ENCODE measurements at regions not wholly inside any gene's neighbourhood (a gene's known extent, or its start where the extent isn't known, plus 50 kb on each side); places are given as distances from the start of the nearest gene placed in this dataset.
"Not testable (repeated sequence)": the region's sequence is repeated elsewhere in the genome, so short reads cannot be mapped to it uniquely, and the experiment has no call there.

DNA sequence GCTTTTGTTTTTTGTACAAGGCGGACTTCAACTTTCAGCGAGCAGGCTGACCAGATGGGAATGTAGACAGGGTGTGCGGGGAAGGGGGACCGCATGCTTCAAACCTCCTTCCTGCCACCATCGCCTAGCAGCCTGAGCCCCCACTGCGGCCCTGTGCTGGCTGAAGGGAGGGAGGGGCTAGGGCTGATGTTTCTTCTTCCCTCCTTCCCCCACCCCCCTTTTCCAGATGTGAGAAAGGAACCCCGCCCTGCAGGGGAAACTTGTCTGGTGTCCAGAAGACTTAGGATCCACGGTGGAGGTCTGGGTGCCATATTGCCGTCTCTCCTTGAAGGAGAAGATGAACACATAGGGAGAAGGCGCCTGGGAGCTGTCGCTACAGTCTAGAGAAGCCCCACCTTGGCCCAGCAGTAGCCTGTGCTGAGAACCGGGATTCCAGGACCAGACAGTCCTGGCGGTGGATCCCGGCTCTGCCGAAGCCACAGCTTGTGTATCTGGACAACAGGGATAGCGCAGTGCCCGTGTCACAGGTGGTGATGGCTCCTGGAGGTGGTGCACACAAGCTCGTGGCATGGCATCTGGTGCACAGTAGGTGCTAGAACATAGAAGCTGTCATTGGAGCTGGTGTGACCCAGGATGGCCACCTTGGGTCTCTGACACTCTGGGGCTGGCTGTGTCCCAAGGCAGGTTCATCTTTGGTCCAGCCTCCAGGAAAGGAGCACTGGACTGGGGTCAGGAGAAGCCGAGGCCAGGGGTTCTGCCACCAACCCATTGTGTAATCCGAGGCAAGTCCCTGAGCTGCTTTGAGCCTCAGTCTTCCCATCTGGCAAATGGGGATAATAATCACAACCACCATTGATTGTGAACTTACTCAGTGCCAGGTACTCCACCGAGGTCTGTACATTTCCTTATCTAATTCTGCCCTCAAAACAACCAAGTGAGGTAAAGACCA is 205.6 kb downstream of the C9orf50 start:
- Histone ChIP-seq H3K9me3 (no peaks in the 10 kb centered on the region), H3K4me1 (peaks cover 0 to 34% (median 23%) of the 10 kb centered on the region in 4 donors), H3K27ac (peak overlapping the region; percentile 95 to 100 (median 97)), H3K27me3 (no peaks in the 10 kb centered on the region), H3K4me3 (no peak overlapping the region), H3K36me3 (no peaks in the 10 kb centered on the region)
- WGBS, 2 donors: 64% methylated on average over 20 of the region's 21 CpGs
- DNase-seq (ENCODE audit: low spot score in 2 of 2): no peak
- TF ChIP-seq, protein P1, sequence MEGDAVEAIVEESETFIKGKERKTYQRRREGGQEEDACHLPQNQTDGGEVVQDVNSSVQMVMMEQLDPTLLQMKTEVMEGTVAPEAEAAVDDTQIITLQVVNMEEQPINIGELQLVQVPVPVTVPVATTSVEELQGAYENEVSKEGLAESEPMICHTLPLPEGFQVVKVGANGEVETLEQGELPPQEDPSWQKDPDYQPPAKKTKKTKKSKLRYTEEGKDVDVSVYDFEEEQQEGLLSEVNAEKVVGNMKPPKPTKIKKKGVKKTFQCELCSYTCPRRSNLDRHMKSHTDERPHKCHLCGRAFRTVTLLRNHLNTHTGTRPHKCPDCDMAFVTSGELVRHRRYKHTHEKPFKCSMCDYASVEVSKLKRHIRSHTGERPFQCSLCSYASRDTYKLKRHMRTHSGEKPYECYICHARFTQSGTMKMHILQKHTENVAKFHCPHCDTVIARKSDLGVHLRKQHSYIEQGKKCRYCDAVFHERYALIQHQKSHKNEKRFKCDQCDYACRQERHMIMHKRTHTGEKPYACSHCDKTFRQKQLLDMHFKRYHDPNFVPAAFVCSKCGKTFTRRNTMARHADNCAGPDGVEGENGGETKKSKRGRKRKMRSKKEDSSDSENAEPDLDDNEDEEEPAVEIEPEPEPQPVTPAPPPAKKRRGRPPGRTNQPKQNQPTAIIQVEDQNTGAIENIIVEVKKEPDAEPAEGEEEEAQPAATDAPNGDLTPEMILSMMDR (IDR thresholded peaks at IDR 0.05): no peak
- no peak for TF ChIP-seq EP300 (IDR thresholded peaks at IDR 0.05)
- no peak for TF ChIP-seq POLR2A (IDR thresholded peaks at IDR 0.05)

DNA sequence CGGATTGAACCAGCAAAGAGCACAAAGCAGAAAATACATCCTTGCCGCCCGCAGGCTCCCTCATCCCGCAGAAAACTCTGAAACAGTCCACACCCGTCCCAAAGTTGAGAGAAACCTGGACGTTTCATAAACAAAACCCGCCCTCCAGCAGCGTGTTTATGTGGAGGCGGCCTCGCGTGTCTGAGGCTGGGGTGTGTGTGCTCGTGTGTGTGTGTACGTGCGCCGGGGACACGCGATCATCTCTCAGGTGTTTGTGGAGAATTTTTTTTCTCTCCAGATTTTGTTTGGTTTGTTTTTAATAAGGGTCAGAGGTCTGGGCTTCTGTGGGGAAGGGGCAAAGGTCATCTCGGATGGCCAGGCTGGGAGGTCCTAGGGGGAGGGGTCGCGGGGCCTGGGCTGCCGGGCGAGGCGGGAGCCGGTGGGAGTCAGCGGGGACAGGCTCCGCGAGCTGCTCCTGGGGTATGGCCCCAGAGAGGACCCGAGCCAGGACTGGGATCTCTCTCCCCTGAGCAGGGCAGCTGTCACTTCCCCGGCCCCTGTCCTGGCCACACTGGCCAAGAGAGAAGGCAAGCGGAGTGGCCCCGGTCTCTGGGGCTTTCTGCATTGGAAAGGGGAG is 206.4 kb downstream of the C9orf50 start:
- Histone ChIP-seq H3K27ac (peak overlapping the region; percentile 95 to 100 (median 97)), H3K9me3 (no peaks in the 10 kb centered on the region), H3K4me3 (peak overlapping the region; percentile 50 to 84 (median 62)), H3K36me3 (no peaks in the 10 kb centered on the region), H3K27me3 (no peaks in the 10 kb centered on the region), H3K4me1 (peaks cover 0 to 34% (median 23%) of the 10 kb centered on the region in 4 donors)
- WGBS, 2 donors: 21 to 23% methylated on average over 30 to 31 of the region's 31 CpGs
- TF ChIP-seq EP300 (IDR thresholded peaks at IDR 0.05) (no peak), POLR2A (IDR thresholded peaks at IDR 0.05) (no peak)
- TF ChIP-seq, protein P1 (IDR thresholded peaks at IDR 0.05): no peak
- DNase-seq (ENCODE audit: low spot score in 2 of 2): peak in 1 of 2 donors; percentile 51

DNA sequence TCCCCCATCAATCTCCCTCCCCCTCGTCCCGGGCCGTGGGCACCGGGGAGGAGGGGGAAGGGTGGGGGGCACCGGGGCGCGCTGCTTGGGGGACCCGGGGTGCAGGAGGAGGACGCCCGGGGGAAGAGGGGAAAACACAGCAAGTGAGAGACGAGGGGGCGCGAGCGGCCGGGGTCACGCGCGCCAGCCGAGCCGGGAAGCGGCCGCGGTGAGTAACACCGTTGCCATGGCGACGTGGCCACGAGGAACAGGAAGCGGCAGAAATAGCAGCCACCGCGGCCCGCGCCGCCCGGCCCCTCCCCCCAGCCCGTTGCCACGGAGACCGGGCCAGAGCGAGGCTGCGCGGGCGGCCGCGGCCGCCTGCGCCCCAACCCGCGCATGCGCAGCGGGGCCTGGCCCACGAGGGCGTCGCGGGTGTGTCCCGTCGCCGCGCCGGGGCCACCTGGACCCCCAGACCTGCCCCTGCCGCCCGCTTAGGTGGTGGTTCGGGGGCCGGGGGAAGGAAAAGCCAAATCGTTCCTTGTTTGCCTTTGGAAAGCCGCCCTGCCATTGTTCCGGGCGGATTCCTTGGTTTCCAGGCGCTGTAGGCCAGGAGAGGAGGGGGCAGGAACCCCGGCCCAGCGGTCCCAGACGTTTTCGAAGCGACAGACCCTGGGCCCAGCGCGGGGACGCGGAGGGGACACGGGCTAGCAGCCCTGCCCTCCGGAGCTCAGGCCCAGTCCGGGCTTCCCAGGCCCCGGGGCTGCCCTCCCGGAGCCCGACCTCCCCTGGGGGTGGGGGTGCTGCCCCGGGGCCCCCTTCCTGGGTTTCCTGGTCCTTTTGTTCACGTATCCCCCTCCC is 207.1 kb downstream of the C9orf50 start:
- peak overlapping the region; percentile 95 to 100 (median 97) for H3K27ac ChIP-seq
- TF ChIP-seq POLR2A (IDR thresholded peaks at IDR 0.05) (peak; percentile 98 to 100), EP300 (IDR thresholded peaks at IDR 0.05) (peak; percentile 73 to 95)
- TF ChIP-seq, protein P1 (IDR thresholded peaks at IDR 0.05): peak in 2 of 5 experiments; percentile 20 to 57
- H3K9me3 ChIP-seq: no peaks in the 10 kb centered on the region
- H3K27me3 ChIP-seq: no peaks in the 10 kb centered on the region
- no peaks in the 10 kb centered on the region for H3K36me3 ChIP-seq
- peaks cover 0 to 37% (median 26%) of the 10 kb centered on the region in 4 donors for H3K4me1 ChIP-seq
- DNase-seq (ENCODE audit: low spot score in 2 of 2): peak; percentile 100
- whole genome bisulfite sequencing, 2 donors: 0 to 1% methylated on average over 11 to 29 of the region's 84 CpGs
- H3K4me3 ChIP-seq: peak overlapping the region; percentile 50 to 84 (median 62)

DNA sequence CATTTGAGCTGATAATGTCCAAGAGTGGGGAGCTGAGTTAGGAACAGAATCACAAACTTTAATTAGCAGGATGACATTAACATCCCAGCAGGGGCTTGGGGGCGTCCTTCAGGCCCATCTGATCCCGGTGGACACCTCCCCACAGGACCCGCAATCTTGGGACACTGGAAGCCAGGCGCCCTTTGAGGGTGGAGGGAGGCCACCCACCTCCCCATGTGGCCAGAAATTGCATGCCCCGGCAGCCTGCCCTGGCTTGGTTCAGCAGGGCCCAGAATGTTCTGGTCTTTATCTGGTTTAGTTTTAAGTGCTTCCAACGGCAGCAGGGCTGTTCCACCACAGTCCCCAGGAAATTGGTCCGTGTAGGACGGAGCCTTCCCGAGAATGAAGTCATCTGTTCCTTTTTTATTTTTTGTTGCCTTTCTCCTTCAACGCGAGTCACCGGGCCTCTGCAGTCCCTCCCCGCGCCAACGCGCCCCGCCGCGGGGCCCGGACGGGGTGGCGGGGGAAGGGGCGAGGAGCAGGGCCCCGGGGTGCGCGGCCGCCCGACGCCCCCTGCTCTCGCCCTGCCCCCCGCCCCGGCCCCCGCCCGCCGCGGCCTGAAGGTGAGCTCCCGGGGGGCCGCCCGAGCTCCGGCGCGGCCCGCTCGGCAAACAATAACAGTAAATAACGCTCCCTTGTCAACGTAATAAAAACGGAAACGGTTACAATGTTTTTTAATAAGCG is 207.9 kb downstream of the C9orf50 start:
- Histone ChIP-seq H3K9me3 (no peaks in the 10 kb centered on the region), H3K27me3 (no peaks in the 10 kb centered on the region), H3K36me3 (no peaks in the 10 kb centered on the region), H3K4me3 (peak overlapping the region; percentile 50 to 66 (median 54)), H3K4me1 (peaks cover 0 to 39% (median 26%) of the 10 kb centered on the region in 4 donors), H3K27ac (peak overlapping the region; percentile 95 to 99 (median 97))
- TF ChIP-seq, protein P1 (IDR thresholded peaks at IDR 0.05): peak in 2 of 5 experiments; percentile 20 to 49
- TF ChIP-seq POLR2A (IDR thresholded peaks at IDR 0.05) (peak in 1 of 2 donors; percentile 40), EP300 (IDR thresholded peaks at IDR 0.05) (peak in 1 of 2 donors; percentile 53)
- peak in 1 of 2 donors; percentile 62 for DNase-seq (ENCODE audit: low spot score in 2 of 2)
- WGBS, 2 donors: 3% methylated on average over 36 to 48 of the region's 49 CpGs

DNA sequence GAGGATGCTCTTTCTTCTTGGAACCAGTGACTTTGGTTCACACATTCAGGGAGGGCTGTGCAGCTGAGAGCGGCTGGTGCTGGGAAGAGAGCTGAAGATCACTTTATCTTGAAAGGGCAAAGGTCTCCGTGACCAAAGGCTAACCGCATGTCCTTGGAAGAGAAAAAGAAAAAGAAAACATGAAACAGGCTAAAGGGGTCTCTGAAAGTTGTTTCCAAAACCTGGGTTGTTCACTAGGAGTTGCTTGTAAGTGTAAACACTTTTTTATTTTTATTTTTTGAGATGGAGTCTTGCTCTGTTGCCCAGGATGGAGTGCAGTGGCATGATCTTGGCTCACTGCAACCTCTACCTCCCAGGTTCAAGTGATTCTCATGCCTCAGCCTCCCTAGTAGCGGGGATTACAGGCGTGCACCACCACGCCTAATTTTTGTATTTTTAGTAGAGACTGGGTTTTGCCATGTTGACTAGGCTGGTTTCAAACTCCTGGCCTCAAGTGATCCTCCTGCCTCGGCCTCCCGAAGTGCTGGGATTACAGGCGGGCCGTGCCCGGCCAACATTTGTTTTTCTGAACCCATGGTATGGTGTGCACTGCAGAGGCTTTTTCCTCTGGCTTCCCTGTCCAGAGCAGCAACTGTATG is 208.6 kb downstream of the C9orf50 start:
- DNase-seq (ENCODE audit: low spot score in 2 of 2); H3K9me3 ChIP-seq; H3K36me3 ChIP-seq; H3K27me3 ChIP-seq: not testable (repeated sequence)
- 78 to 81% methylated on average over 11 of the region's 11 CpGs for WGBS, 2 donors
- H3K4me1 ChIP-seq: peaks cover 0 to 39% (median 26%) of the 10 kb centered on the region in 4 donors
- H3K4me3 ChIP-seq: peak overlapping the region in 2 of 4 donors; percentile 59 to 66
- H3K27ac ChIP-seq: peak overlapping the region; percentile 95 to 99 (median 97)
